ENCODE measurements at regions not wholly inside any gene's neighbourhood (a gene's known extent, or its start where the extent isn't known, plus 50 kb on each side); places are given as distances from the start of the nearest gene placed in this dataset.

- Histone ChIP-seq H3K4me3 (ENCODE audit: low read depth, low read length) (no peak overlapping the region), H3K27ac (no peak overlapping the region), H3K36me3 (ENCODE audit: control insufficient read depth, insufficient read depth, low read length) (no peaks in the 10 kb centered on the region), H3K27me3 (ENCODE audit: control insufficient read depth, insufficient read depth, low read length) (no peaks in the 10 kb centered on the region), H3K4me1 (no peaks in the 10 kb centered on the region), H3K4me2 (ENCODE audit: low read length) (no peak overlapping the region), H3K79me2 (no peaks in the 10 kb centered on the region), H3K9me3 (ENCODE audit: control insufficient read depth, low read length) (no peaks in the 10 kb centered on the region), H3K9ac (no peak overlapping the region), H2AFZ (no peak overlapping the region)
- no peak for TF ChIP-seq CTCF (IDR thresholded peaks at IDR 0.05)
Measured at GRCh38 chr6:19478992-19479391, 358.2 kb upstream of the ID4 start.

GRCh38 chr6:19479551-19479950 is 357.6 kb upstream of the ID4 start:
- TF ChIP-seq CTCF (IDR thresholded peaks at IDR 0.05), result no peak
- Histone ChIP-seq H2AFZ (no peak overlapping the region), H3K27me3 (ENCODE audit: control insufficient read depth, insufficient read depth, low read length) (no peaks in the 10 kb centered on the region), H3K9ac (no peak overlapping the region), H3K9me3 (ENCODE audit: control insufficient read depth, low read length) (no peaks in the 10 kb centered on the region), H3K4me2 (ENCODE audit: low read length) (no peak overlapping the region), H3K4me3 (ENCODE audit: low read depth, low read length) (no peak overlapping the region), H3K4me1 (no peaks in the 10 kb centered on the region), H3K79me2 (no peaks in the 10 kb centered on the region), H3K27ac (no peak overlapping the region), H3K36me3 (ENCODE audit: control insufficient read depth, insufficient read depth, low read length) (no peaks in the 10 kb centered on the region)

- no peak overlapping the region for H3K9ac ChIP-seq
- H3K79me2 ChIP-seq, result no peaks in the 10 kb centered on the region
- TF ChIP-seq CTCF (IDR thresholded peaks at IDR 0.05), result no peak
- no peaks in the 10 kb centered on the region for H3K36me3 ChIP-seq (ENCODE audit: control insufficient read depth, insufficient read depth, low read length)
- H3K27me3 ChIP-seq (ENCODE audit: control insufficient read depth, insufficient read depth, low read length), result no peaks in the 10 kb centered on the region
- no peak overlapping the region for H2AFZ ChIP-seq
- no peaks in the 10 kb centered on the region for H3K4me1 ChIP-seq
- no peak overlapping the region for H3K4me3 ChIP-seq (ENCODE audit: low read depth, low read length)
- H3K4me2 ChIP-seq (ENCODE audit: low read length), result no peak overlapping the region
- no peak overlapping the region for H3K27ac ChIP-seq
- H3K9me3 ChIP-seq (ENCODE audit: control insufficient read depth, low read length), result no peaks in the 10 kb centered on the region
Measured at GRCh38 chr6:19492636-19493405, 344.3 kb upstream of the ID4 start.

GRCh38 chr6:19501737-19502245 is 335.4 kb upstream of the ID4 start:
- no peak overlapping the region for H3K27ac ChIP-seq
- no peak for TF ChIP-seq CTCF (IDR thresholded peaks at IDR 0.05)

GRCh38 chr6:19502301-19502700 is 334.9 kb upstream of the ID4 start:
- Histone ChIP-seq H3K79me2 (no peaks in the 10 kb centered on the region), H3K36me3 (ENCODE audit: control insufficient read depth, insufficient read depth, low read length) (no peaks in the 10 kb centered on the region), H3K27ac (no peak overlapping the region), H3K9ac (no peak overlapping the region), H3K9me3 (ENCODE audit: control insufficient read depth, low read length) (no peaks in the 10 kb centered on the region), H3K27me3 (ENCODE audit: control insufficient read depth, insufficient read depth, low read length) (no peaks in the 10 kb centered on the region), H3K4me2 (ENCODE audit: low read length) (no peak overlapping the region), H3K4me3 (ENCODE audit: low read depth, low read length) (no peak overlapping the region), H2AFZ (no peak overlapping the region), H3K4me1 (no peaks in the 10 kb centered on the region)
- no peak for TF ChIP-seq CTCF (IDR thresholded peaks at IDR 0.05)

More at GRCh38 chr6:19501737-19502245, 335.4 kb upstream of the ID4 start:
- H3K36me3 ChIP-seq (ENCODE audit: control insufficient read depth, insufficient read depth, low read length), result no peaks in the 10 kb centered on the region
- H3K4me1 ChIP-seq, result no peaks in the 10 kb centered on the region
- H3K27me3 ChIP-seq (ENCODE audit: control insufficient read depth, insufficient read depth, low read length), result no peaks in the 10 kb centered on the region
- no peak overlapping the region for H3K9ac ChIP-seq
- H3K4me2 ChIP-seq (ENCODE audit: low read length), result no peak overlapping the region
- H2AFZ ChIP-seq, result no peak overlapping the region
- H3K79me2 ChIP-seq, result no peaks in the 10 kb centered on the region
- H3K4me3 ChIP-seq (ENCODE audit: low read depth, low read length), result no peak overlapping the region
- no peaks in the 10 kb centered on the region for H3K9me3 ChIP-seq (ENCODE audit: control insufficient read depth, low read length)

All from parathyroid adenoma (tissue), 2 donors.